ENCODE measurements at regions not wholly inside any gene's neighbourhood (a gene's known extent, or its start where the extent isn't known, plus 50 kb on each side); places are given as distances from the start of the nearest gene placed in this dataset.

GRCh38 chr12:85617307-85618091, 218.7 kb downstream of the RASSF9 start (continued):
- TF ChIP-seq SRSF9 (IDR thresholded peaks at IDR 0.05; ENCODE audit: borderline replicate concordance, low read depth, low read length) (no peak), TRIM28 (IDR thresholded peaks at IDR 0.05) (no peak), RBM15 (IDR thresholded peaks at IDR 0.05; ENCODE audit: insufficient read depth, low read length) (no peak), POLR2AphosphoS5 (IDR thresholded peaks at IDR 0.05; ENCODE audit: control insufficient read depth, insufficient read depth, low read depth, low read length) (no peak)
- TF ChIP-seq, protein P1, sequence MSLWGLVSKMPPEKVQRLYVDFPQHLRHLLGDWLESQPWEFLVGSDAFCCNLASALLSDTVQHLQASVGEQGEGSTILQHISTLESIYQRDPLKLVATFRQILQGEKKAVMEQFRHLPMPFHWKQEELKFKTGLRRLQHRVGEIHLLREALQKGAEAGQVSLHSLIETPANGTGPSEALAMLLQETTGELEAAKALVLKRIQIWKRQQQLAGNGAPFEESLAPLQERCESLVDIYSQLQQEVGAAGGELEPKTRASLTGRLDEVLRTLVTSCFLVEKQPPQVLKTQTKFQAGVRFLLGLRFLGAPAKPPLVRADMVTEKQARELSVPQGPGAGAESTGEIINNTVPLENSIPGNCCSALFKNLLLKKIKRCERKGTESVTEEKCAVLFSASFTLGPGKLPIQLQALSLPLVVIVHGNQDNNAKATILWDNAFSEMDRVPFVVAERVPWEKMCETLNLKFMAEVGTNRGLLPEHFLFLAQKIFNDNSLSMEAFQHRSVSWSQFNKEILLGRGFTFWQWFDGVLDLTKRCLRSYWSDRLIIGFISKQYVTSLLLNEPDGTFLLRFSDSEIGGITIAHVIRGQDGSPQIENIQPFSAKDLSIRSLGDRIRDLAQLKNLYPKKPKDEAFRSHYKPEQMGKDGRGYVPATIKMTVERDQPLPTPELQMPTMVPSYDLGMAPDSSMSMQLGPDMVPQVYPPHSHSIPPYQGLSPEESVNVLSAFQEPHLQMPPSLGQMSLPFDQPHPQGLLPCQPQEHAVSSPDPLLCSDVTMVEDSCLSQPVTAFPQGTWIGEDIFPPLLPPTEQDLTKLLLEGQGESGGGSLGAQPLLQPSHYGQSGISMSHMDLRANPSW (CRISPR knock-in tag; IDR thresholded peaks at IDR 0.05) = no peak

DNA sequence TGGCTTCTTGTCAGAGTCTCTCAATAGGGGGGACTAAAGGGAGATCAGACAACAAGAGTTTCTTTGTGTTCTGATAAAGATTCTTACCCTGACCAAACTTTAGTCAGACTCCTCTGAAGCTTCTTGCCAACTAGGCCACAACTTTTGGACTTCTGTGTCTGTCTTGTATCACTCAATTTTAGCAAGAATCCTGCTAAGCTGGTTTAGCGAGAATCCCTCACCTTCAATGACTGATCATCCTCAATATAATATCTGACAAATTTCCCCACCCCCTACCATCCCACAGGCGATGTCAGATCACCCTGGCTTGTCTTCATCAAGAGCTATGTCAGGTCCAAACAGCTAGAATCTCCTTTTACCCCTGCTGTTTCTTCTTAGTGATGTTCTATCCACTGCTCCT, 215.2 kb downstream of the RASSF9 start:
- no peak overlapping the region for H2AFZ ChIP-seq (ENCODE audit: low read depth, low read length)
- intact Hi-C loops (cut with micrococcal nuclease) = no loop called here
- H4K20me1 ChIP-seq (replicated peaks; ENCODE audit: control insufficient read depth, insufficient read depth, low read length) = no peaks in the 10 kb centered on the region
- no peak for DNase-seq (ENCODE audit: extremely low read depth in 1 of 4, low spot score in 3 of 4)
- H3K27me3 ChIP-seq (ENCODE audit: control insufficient read depth in 2 of 2, insufficient read depth in 2 of 2, low read length in 2 of 2) = no peaks in the 10 kb centered on the region
- no peak overlapping the region for H3K4me2 ChIP-seq (ENCODE audit: insufficient read depth, low read length)
- no peaks in the 10 kb centered on the region for H3K9me3 ChIP-seq (replicated peaks; ENCODE audit: control insufficient read depth, insufficient read depth, low read depth, low read length)
- ATAC-seq = no peak
- no peaks in the 10 kb centered on the region for H3K9me1 ChIP-seq (ENCODE audit: control insufficient read depth, insufficient read depth, low read length)
- no peak for FAIRE-seq
- ChIA-PET POLR2A (no interaction called here), CTCF (ENCODE audit: low intra/inter-chr PET ratio) (no interaction called here)
- no TSS peak for BruUV-seq (replicated peaks)
- H3K9ac ChIP-seq (ENCODE audit: insufficient read depth in 1 of 2, low read depth in 2 of 2, low read length in 2 of 2) = no peak overlapping the region
- in situ Hi-C loops (cut with MboI) = no loop called here
- 0% methylated on average over 2 of the region's 2 CpGs for WGBS (ENCODE audit: insufficient coverage, low coverage, missing lambda C conversion rate)
- no peaks in the 10 kb centered on the region for H3K79me2 ChIP-seq (ENCODE audit: control insufficient read depth, insufficient read depth, low read length)
- no peak overlapping the region for H3K27ac ChIP-seq (ENCODE audit: extremely low read depth, low read depth, low read length)
- no peaks in the 10 kb centered on the region for H3K36me3 ChIP-seq (ENCODE audit: control insufficient read depth, insufficient read depth, low read length)
- H3K4me3 ChIP-seq = no peak overlapping the region
- no peaks in the 10 kb centered on the region for H3K4me1 ChIP-seq (replicated peaks in 1 of 2; ENCODE audit: control insufficient read depth in 2 of 2, insufficient read depth in 2 of 2, low read length in 2 of 2)
- TF ChIP-seq HEY1 (CRISPR knock-in tag; IDR thresholded peaks at IDR 0.05; ENCODE audit: borderline replicate concordance) = no peak
- TF ChIP-seq HMG20A (CRISPR knock-in tag; conservative IDR thresholded peaks at IDR 0.05) = no peak
- TF ChIP-seq, protein P2, sequence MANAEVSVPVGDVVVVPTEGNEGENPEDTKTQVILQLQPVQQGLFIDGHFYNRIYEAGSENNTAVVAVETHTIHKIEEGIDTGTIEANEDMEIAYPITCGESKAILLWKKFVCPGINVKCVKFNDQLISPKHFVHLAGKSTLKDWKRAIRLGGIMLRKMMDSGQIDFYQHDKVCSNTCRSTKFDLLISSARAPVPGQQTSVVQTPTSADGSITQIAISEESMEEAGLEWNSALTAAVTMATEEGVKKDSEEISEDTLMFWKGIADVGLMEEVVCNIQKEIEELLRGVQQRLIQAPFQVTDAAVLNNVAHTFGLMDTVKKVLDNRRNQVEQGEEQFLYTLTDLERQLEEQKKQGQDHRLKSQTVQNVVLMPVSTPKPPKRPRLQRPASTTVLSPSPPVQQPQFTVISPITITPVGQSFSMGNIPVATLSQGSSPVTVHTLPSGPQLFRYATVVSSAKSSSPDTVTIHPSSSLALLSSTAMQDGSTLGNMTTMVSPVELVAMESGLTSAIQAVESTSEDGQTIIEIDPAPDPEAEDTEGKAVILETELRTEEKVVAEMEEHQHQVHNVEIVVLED (CRISPR knock-in tag; IDR thresholded peaks at IDR 0.05) = no peak
- no peak for TF ChIP-seq PBX2 (CRISPR knock-in tag; IDR thresholded peaks at IDR 0.05; ENCODE audit: low read depth)
- no peak for TF ChIP-seq PBX2 (tag; conservative IDR thresholded peaks at IDR 0.05; ENCODE audit: low read depth)
- TF ChIP-seq RB1 (IDR thresholded peaks at IDR 0.05; ENCODE audit: low read depth) = no peak
- TF ChIP-seq ZC3H8 (IDR thresholded peaks at IDR 0.05) = no peak
- TF ChIP-seq KDM1A (IDR thresholded peaks at IDR 0.05) = no peak
- no peak for TF ChIP-seq NCOA2 (IDR thresholded peaks at IDR 0.05; ENCODE audit: partially characterized antibody in 2 of 2)
- TF ChIP-seq ZNF644 (tag; IDR thresholded peaks at IDR 0.05; ENCODE audit: low read depth) = no peak

Data from K562 (cell line).